OCI-LY3 (cell line): ENCODE measurements at regions not wholly inside any gene's neighbourhood (a gene's known extent, or its start where the extent isn't known, plus 50 kb on each side); places are given as distances from the start of the nearest gene placed in this dataset.

Source experiments
- EZH2phosphoT487 ChIP-seq: fragments of 200-600 bp; shearing (Covaris generic); IDR thresholded peaks from 2 replicates; pipeline ENCODE4 v1.6.1; 2018; ENCODE audit warnings: antibody characterized with exemption, mixed run types, low read depth
- TF ChIP-seq, protein P1 (sequence below): fragments of 200-600, 300-600 bp; sonication (generic); IDR thresholded peaks from 2 replicates; pipeline ENCODE4 v1.5.1; 2014; ENCODE audit warnings: antibody characterized with exemption, low read length, low read depth

DNA sequence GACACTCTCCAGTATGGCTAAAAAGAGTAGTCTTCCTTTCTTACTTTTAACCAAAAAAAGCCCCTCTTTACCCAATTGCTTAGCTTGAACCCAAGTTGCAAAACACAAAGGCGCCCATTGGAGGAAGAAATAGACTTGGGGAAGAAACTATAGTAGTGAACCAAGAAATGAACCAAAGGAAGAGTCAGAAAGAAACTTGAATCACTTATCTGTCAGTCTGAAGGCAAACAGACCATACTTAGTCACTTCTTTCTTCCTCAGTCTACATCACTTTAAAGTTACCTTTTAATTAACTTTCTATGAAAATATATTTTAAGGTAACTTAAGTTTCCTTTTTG, 161.4 kb upstream of the GIMD1 start:
- TF ChIP-seq EZH2phosphoT487: no peak
- TF ChIP-seq, protein P1, sequence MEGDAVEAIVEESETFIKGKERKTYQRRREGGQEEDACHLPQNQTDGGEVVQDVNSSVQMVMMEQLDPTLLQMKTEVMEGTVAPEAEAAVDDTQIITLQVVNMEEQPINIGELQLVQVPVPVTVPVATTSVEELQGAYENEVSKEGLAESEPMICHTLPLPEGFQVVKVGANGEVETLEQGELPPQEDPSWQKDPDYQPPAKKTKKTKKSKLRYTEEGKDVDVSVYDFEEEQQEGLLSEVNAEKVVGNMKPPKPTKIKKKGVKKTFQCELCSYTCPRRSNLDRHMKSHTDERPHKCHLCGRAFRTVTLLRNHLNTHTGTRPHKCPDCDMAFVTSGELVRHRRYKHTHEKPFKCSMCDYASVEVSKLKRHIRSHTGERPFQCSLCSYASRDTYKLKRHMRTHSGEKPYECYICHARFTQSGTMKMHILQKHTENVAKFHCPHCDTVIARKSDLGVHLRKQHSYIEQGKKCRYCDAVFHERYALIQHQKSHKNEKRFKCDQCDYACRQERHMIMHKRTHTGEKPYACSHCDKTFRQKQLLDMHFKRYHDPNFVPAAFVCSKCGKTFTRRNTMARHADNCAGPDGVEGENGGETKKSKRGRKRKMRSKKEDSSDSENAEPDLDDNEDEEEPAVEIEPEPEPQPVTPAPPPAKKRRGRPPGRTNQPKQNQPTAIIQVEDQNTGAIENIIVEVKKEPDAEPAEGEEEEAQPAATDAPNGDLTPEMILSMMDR: no peak
